HEK293 (cell line): ENCODE measurements at regions not wholly inside any gene's neighbourhood (a gene's known extent, or its start where the extent isn't known, plus 50 kb on each side); places are given as distances from the start of the nearest gene placed in this dataset.

Experiments
- CTCF ChIA-PET: fragments of 350-600 bp; formaldehyde crosslinking; extraction: SDS; loops from one replicate; lab custom pipeline; 2021; ENCODE audit warnings: antibody characterized with exemption; lab: Yijun Ruan, JAX
- POLR2A ChIA-PET: fragments of 300-600 bp; formaldehyde crosslinking; extraction: SDS; loops from one replicate; lab custom pipeline; 2020; ENCODE audit warnings: antibody characterized with exemption, inconsistent platforms; lab: Yijun Ruan, JAX
- H3K27ac ChIP-seq: fragments of 200-500 bp; sonication (Bioruptor generic); 2 replicates; pipeline ENCODE4 v1.5.1; 2014; ENCODE audit warnings: low read depth, low read length, control low read depth, inconsistent platforms; ENCODE audit errors: extremely low read depth
- H3K36me3 ChIP-seq, 2 experiments: fragments of 200-500 bp in 1 of 2; sonication (Bioruptor generic) in 1 of 2; 1 replicate in 1 of 2; 2 replicates in 1 of 2; pipeline ENCODE4 v1.5.1; 2014 to 2017; ENCODE audit warnings: inconsistent platforms in 2 of 2, low read length in 2 of 2; ENCODE audit not compliant: control insufficient read depth in 2 of 2, insufficient read depth in 1 of 2
- H3K4me1 ChIP-seq: fragments of 200-500 bp; sonication (Bioruptor generic); 2 replicates; pipeline ENCODE4 v1.5.1; 2014; ENCODE audit warnings: mild to moderate bottlenecking, low read length, inconsistent platforms; ENCODE audit not compliant: control insufficient read depth, insufficient read depth
- H3K4me3 ChIP-seq: 2 replicates; pipeline ENCODE4 v1.5.1; 2011; ENCODE audit warnings: low read depth, mild to moderate bottlenecking, control low read depth, low read length, moderate library complexity
- H3K9me3 ChIP-seq: fragments of 200-500 bp; sonication (Bioruptor generic); 2 replicates; pipeline ENCODE4 v1.5.1; 2014; ENCODE audit warnings: low read depth, low read length, inconsistent platforms; ENCODE audit not compliant: control insufficient read depth, insufficient read depth
- ATF2 ChIP-seq: fragments of 450-650 bp; formaldehyde crosslinking; IDR thresholded peaks from 2 replicates; pipeline ENCODE4 v1.5.1; 2016; ENCODE audit warnings: missing biosample characterization, missing genetic modification characterization, low read depth
- CTCF ChIP-seq: fragments of 450-650 bp; formaldehyde crosslinking; IDR thresholded peaks from 2 replicates; pipeline ENCODE4 v1.5.1; 2016; ENCODE audit warnings: missing biosample characterization, missing genetic modification characterization
- GLI2 ChIP-seq: fragments of 450-650 bp; formaldehyde crosslinking; IDR thresholded peaks from 2 replicates; pipeline ENCODE4; 2017; ENCODE audit warnings: missing biosample characterization, missing genetic modification characterization, low read depth, borderline replicate concordance
- KLF10 ChIP-seq: fragments of 450-650 bp; IDR thresholded peaks from 2 replicates; pipeline ENCODE4 v1.5.1; 2018; ENCODE audit warnings: missing biosample characterization, mild to moderate bottlenecking, missing genetic modification characterization
- KLF16 ChIP-seq: fragments of 450-650 bp; formaldehyde crosslinking; IDR thresholded peaks from 2 replicates; pipeline ENCODE4 v1.5.1; 2017; ENCODE audit warnings: missing biosample characterization, missing genetic modification characterization
- KLF8 ChIP-seq: fragments of 450-650 bp; formaldehyde crosslinking; IDR thresholded peaks from 2 replicates; pipeline ENCODE4 v1.5.1; 2016; ENCODE audit warnings: missing biosample characterization, missing genetic modification characterization
- MYNN ChIP-seq: fragments of 450-650 bp; formaldehyde crosslinking; IDR thresholded peaks from 2 replicates; pipeline ENCODE4 v1.5.1; 2016; ENCODE audit warnings: missing biosample characterization, missing genetic modification characterization, borderline replicate concordance
- OSR2 ChIP-seq: fragments of 450-650 bp; formaldehyde crosslinking; IDR thresholded peaks from 2 replicates; pipeline ENCODE4 v1.5.1; 2016; ENCODE audit warnings: missing biosample characterization, missing genetic modification characterization
- PBX3 ChIP-seq: sonication (generic); formaldehyde crosslinking; IDR thresholded peaks from 2 replicates; pipeline ENCODE4 v1.8.1; 2022; ENCODE audit warnings: mild to moderate bottlenecking, moderate library complexity, missing genetic modification reagents
- PRDM10 ChIP-seq: fragments of 450-650 bp; formaldehyde crosslinking; IDR thresholded peaks from 2 replicates; pipeline ENCODE4 v1.5.1; 2016; ENCODE audit warnings: missing biosample characterization, missing genetic modification characterization
- SALL2 ChIP-seq: fragments of 450-650 bp; formaldehyde crosslinking; IDR thresholded peaks from 2 replicates; pipeline ENCODE4 v1.5.0; 2017; ENCODE audit warnings: missing biosample characterization, mild to moderate bottlenecking, missing genetic modification characterization, borderline replicate concordance
- ZBTB6 ChIP-seq: fragments of 450-650 bp; formaldehyde crosslinking; IDR thresholded peaks from 2 replicates; pipeline ENCODE4 v1.5.1; 2017; ENCODE audit warnings: missing biosample characterization, missing genetic modification characterization
- ZNF10 ChIP-seq: fragments of 450-650 bp; formaldehyde crosslinking; IDR thresholded peaks from 2 replicates; pipeline ENCODE4 v1.5.1; 2017; ENCODE audit warnings: missing biosample characterization, missing genetic modification characterization
- ZNF266 ChIP-seq: fragments of 450-650 bp; formaldehyde crosslinking; IDR thresholded peaks from 2 replicates; pipeline ENCODE4 v1.5.1; 2016; ENCODE audit warnings: missing biosample characterization, missing genetic modification characterization, low read depth
- ZNF280C ChIP-seq: fragments of 450-650 bp; formaldehyde crosslinking; IDR thresholded peaks from 2 replicates; pipeline ENCODE4 v1.5.1; 2016; ENCODE audit warnings: missing biosample characterization, missing genetic modification characterization
- ZNF311 ChIP-seq: fragments of 450-650 bp; formaldehyde crosslinking; IDR thresholded peaks from 2 replicates; pipeline ENCODE4 v1.5.1; 2017; ENCODE audit warnings: missing biosample characterization, missing genetic modification characterization, borderline replicate concordance
- ZNF544 ChIP-seq: fragments of 450-650 bp; formaldehyde crosslinking; IDR thresholded peaks from 2 replicates; pipeline ENCODE4 v1.5.0; 2017; ENCODE audit warnings: missing biosample characterization, missing genetic modification characterization
- ZNF558 ChIP-seq: fragments of 450-650 bp; formaldehyde crosslinking; IDR thresholded peaks from 2 replicates; pipeline ENCODE4 v1.5.1; 2016; ENCODE audit warnings: missing biosample characterization, missing genetic modification characterization
- ZNF670 ChIP-seq: fragments of 450-650 bp; formaldehyde crosslinking; IDR thresholded peaks from 2 replicates; pipeline ENCODE4 v1.5.1; 2016; ENCODE audit warnings: missing biosample characterization, missing genetic modification characterization, low read depth
- ZNF776 ChIP-seq: fragments of 450-650 bp; formaldehyde crosslinking; IDR thresholded peaks from 2 replicates; pipeline ENCODE4 v1.5.0; 2017; ENCODE audit warnings: missing biosample characterization, missing genetic modification characterization, borderline replicate concordance
- ZNF843 ChIP-seq: fragments of 450-650 bp; formaldehyde crosslinking; IDR thresholded peaks from 2 replicates; pipeline ENCODE4 v1.5.1; 2016; ENCODE audit warnings: missing biosample characterization, missing genetic modification characterization
- ZSCAN16 ChIP-seq: fragments of 450-650 bp; formaldehyde crosslinking; IDR thresholded peaks from 2 replicates; pipeline ENCODE4 v1.5.1; 2016; ENCODE audit warnings: missing biosample characterization, missing genetic modification characterization
- ZSCAN23 ChIP-seq: fragments of 450-650 bp; formaldehyde crosslinking; IDR thresholded peaks from 2 replicates; pipeline ENCODE4 v1.5.1; 2016; ENCODE audit warnings: missing biosample characterization, missing genetic modification characterization

GRCh38 chr3:144063306-144063705 is 91.7 kb downstream of the DIPK2A start:
- Histone ChIP-seq H3K9me3 (no peaks in the 10 kb centered on the region), H3K27ac (no peak overlapping the region), H3K4me1 (no peaks in the 10 kb centered on the region), H3K4me3 (no peak overlapping the region), H3K36me3 (no peaks in the 10 kb centered on the region)
- CTCF ChIA-PET: no interaction called here
- TF ChIP-seq SALL2 (tag by site-specific recombination) (no peak), ZNF280C (no peak), PRDM10 (no peak), ATF2 (tag by site-specific recombination) (no peak), MYNN (tag by site-specific recombination) (no peak), ZNF311 (tag by site-specific recombination) (no peak), ZNF558 (tag by site-specific recombination) (no peak)
- POLR2A ChIA-PET: no interaction called here

- no peaks in the 10 kb centered on the region for H3K9me3 ChIP-seq
- ChIA-PET CTCF (no interaction called here), POLR2A (no interaction called here)
- H3K4me3 ChIP-seq: no peak overlapping the region
- H3K4me1 ChIP-seq: no peaks in the 10 kb centered on the region
- no peaks in the 10 kb centered on the region for H3K36me3 ChIP-seq
- H3K27ac ChIP-seq: no peak overlapping the region
- no peak for TF ChIP-seq PBX3
- no peak for TF ChIP-seq ZNF843 (tag by site-specific recombination)
- TF ChIP-seq ZSCAN23 (tag by site-specific recombination): no peak
- TF ChIP-seq OSR2 (tag by site-specific recombination): no peak
- TF ChIP-seq ZNF10: no peak
- TF ChIP-seq KLF8: no peak
- no peak for TF ChIP-seq KLF16 (tag by site-specific recombination)
- TF ChIP-seq GLI2 (tag by site-specific recombination): no peak
- TF ChIP-seq ZNF266 (tag by site-specific recombination): no peak
- no peak for TF ChIP-seq KLF10
- no peak for TF ChIP-seq ZNF670
- TF ChIP-seq ZNF544 (tag by site-specific recombination): no peak
- TF ChIP-seq ZSCAN16 (tag by site-specific recombination): no peak
- no peak for TF ChIP-seq ZNF776 (tag by site-specific recombination)
- TF ChIP-seq ZBTB6 (tag by site-specific recombination): no peak
- no peak for TF ChIP-seq CTCF (tag by site-specific recombination)
Observed at GRCh38 chr3:144067059-144067458, 95.4 kb downstream of the DIPK2A start.
